ENCODE measurements at regions not wholly inside any gene's neighbourhood (a gene's known extent, or its start where the extent isn't known, plus 50 kb on each side); places are given as distances from the start of the nearest gene placed in this dataset.

DNA sequence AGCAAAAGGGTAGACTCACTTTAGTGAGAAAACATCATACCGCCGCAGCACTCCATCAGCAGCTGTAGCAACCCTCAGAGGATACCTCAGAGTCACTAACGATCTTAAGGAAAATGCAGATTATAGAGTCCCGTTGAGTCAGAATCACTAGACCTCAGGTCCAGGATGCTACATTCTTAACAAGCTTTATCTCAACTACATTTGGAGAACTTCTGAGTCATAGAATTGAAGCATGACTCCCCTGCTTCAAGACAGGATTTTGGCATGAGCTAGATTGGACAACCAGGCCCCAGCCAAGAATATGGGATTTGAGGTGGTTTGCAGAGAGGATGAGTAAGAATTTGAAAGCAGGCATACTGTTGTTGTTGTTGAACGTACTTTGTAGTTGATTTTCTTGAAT, 118.9 kb upstream of the UBL3 start:
- in situ Hi-C loops (cut with MboI; ENCODE audit: low sequenced_read_pairs) = no loop called here

DNA sequence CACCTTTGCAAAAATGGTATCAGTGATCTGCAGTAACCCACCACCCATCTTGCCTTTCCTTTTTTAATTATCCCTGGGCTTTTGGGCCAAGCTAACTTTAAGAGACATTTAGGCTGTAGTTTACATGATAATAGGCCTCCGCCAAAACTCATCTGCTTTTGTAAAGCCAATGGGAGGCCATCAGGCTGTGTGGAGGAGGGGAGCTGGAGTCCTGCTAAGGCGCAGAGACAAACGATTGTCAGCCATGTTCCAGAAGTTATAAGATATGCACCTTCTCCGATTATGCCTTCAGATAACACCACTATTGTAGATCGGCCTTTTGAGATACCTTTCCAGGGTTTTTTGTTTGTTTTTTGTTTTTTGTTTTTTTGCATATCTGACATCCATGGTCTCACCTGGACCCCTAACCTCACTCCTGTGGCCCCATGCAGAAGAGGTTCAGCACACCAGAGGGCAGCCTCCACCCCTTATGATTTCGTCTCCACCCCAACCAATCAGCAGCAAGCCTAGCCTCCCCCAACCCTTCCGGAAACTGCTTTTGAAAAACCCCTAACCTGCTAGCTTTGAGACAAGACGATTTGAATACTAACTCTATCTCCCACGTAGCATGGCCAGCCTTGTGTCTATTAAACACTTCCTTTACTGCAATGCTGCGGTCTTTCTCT, 113.9 kb upstream of the UBL3 start:
- in situ Hi-C loops (cut with MboI; ENCODE audit: low sequenced_read_pairs) = no loop called here

DNA sequence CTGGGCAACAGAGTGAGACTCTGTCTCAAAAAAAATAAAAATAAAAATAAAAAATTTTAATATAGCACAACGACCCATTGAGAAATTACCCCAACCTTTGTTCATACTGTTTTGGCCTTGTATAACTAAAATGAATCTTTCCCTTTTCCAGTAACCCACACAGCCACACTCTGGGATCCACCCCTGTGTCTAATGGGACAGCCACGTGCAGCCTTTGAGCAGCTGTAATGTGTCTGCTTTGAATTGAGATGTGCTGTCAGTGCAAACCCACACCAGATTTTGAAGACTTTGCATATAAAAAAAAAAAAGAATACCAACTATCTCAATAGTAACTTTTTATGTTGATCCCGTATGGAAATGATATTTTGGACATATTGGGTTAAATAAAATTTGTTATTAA, 112.7 kb upstream of the UBL3 start:
- in situ Hi-C loops (cut with MboI; ENCODE audit: low sequenced_read_pairs) = no loop called here

DNA sequence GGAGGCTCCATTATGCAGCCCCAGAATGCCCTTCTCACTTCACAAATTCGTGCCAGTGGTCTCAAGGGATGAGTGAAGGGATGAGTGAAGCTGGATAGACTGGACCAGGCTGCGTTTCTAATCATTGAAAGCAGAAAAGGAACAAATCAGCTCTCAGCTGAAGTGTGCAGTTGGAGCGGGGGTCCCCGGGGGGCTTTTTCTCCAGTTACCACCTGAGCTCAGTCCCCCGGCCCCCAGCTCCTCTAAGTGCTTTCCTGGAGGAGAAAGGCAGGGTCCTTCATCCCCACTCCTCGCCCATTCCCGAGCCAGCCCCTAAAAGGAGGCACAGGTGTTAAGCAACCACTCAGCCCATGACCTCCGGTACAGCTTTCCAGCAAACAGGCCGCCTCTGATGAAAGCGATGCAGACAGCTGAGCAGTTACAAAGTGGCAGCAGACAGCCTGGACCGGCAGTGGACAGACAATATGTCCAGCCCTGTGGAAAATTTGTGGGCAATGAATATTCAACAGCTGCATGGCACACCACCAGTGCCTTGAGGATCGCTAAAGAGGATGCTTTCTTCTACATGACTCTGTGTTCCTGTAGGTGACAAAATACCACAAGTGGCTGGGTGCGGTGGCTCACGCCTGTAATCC, 110.7 kb upstream of the UBL3 start:
- in situ Hi-C loops (cut with MboI; ENCODE audit: low sequenced_read_pairs) = no loop called here

DNA sequence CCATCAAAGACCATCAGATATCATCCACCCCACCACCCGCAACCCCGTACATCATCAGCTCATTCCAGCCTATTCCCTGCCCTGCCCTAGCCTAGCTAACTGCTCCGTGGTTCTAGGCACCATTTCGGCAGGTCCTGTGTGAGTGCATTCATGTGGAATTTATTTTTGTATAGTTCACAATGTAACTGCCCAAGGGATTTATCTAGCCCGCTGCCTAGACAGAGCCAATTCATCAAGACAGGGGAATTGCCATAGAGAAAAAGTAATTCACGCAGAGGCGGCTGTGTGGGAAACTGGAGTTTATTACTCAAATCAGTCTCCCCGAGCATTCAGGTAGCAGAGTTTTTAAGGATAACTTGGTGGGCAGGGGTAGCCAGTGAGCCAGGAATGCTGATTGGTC, 109.2 kb upstream of the UBL3 start:
- in situ Hi-C loops (cut with MboI; ENCODE audit: low sequenced_read_pairs) = no loop called here

DNA sequence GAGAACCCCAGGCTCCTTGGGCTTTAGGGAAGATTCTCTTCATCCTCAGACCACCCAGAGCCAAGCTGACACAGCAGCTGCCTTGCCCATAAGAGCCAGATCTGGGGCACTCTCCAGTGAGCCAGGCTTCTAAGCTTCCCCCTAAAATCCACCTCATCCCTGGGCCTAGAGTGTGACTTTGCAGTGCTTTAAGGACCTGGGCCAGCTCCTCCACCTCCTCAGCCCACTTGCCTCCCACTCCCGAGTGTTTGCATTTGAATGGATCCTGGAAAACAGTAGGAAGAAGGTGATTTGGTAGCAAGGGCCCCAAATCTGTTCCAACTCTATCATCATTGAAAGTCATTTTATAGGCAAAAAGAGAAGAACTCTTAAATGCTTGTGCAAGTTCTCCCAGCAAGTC, 108.7 kb upstream of the UBL3 start:
- in situ Hi-C loops (cut with MboI; ENCODE audit: low sequenced_read_pairs) = no loop called here

DNA sequence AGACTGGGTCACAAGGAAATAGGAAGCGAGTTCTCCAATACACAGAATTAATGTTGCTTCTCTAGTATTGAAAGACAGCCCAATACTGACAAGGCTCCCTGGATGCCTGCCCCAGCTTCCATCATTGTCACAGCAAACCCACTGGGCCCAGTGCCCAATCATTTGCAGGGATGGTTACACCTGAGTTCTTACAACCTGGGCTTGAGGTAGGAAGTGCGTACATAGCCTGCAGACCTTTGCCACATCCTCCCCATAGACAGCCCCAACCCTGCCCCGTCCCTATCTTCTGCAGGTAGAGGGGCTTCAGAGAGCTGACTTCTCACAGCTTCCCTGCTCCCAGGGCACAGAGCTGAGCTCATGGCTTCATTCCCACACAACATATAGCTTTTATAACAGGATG, 108.1 kb upstream of the UBL3 start:
- in situ Hi-C loops (cut with MboI; ENCODE audit: low sequenced_read_pairs) = no loop called here

DNA sequence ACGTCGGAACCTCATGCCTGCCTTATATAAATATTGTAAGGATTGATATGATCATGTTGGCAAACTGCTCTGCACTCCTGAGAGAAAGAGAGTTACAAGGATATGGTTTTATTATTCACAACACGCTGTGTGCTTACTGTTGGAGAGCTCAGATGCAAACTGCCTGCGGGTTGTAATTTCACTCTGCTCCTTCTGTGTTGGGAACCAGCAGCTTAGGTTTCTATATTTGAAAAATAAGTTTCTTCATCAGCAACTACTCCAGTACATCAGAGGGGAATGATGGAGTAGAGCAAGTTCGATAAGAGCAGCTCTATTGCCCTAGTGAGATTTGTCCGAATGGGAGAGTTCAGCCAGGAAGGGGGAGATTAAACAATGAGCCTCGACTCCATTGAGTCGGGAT, 106.9 kb upstream of the UBL3 start:
- in situ Hi-C loops (cut with MboI; ENCODE audit: low sequenced_read_pairs) = no loop called here

DNA sequence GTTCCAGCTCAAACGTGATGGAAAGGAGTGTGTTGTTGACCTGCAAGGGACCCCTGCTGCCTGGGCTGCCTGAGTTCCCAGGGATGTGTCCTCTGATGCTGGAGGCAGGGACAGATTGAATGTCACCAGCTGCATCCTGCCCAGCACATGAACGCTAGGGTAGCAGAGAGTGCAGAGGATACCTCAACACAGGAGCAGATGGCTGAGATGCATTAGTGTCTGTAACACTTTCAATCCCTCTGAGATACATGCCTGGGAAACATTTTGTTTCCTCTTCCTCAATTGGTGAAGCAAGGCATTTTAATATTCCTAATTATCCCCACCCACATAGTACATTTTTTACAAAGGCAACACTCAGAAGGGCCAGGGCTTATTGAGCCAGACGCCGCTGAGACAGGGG, 106.4 kb upstream of the UBL3 start:
- in situ Hi-C loops (cut with MboI; ENCODE audit: low sequenced_read_pairs) = no loop called here

DNA sequence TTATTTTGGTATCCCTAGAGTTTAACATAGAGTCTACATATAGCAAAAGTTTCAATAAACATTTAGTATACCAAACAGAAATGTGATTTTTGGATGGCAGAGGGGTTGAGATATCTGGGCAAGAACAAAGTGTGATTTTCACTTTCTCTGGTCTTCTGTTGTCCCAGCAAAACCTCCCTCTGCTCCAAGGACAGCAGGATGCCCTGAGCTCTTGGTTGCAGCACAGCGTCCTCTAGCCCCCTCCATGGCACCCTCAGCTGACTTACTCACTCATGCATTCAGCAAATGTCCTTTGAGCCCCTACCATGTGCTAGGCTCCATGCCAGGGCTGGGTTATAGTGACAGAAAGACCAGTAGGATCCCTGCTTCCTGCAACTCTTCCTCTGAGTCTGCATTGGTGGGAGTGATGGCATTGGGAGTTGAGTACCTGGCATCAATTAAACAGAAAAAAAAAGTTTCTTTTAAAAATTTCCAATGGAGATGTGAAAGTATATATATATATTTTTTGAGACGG, 104.8 kb upstream of the UBL3 start:
- in situ Hi-C loops (cut with MboI; ENCODE audit: low sequenced_read_pairs) = no loop called here

DNA sequence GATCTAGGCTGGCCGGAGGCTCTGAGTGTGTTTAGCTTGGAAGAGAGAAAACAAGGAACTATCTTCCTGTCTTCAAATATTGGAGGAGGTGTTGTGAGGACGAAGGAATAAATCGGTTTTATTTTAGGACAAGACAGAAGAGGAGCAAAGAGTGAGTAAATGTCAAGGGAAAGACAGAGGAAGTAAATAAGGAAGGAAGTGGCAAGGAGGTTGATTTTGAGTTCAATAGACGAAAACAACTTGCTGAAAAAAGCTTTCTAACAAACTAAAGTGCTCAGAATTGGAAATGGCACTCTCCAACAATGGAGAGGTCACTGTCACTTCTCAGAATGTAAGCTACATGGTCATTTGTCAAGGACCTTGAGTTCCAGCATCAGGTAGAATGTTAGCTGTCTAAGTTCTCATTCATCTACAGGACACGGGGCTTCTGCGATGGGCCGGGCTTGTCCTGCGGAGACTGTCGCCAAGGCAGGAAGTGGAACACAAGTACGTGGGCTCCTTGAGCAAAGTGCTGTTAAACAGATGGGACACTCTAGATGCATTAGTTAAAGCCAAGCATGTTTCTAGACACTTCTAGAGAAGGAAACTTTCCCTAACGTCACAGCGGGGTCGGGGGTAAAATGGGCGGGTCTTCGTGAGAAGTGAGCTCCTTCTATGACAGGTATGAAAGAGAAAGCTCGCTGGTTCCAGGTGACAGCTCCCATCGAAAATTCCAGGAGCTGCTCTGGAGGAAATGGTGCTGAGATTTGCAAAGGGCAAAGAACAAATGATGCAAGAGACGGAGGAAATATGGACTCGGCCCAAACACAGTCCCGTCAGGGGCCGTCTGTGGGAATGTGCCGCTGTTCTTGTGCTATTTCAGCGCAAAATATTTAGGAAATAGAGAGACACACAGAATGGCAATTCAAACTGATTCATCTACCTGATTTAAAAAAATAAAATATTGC, 103.9 kb upstream of the UBL3 start:
- in situ Hi-C loops (cut with MboI; ENCODE audit: low sequenced_read_pairs) = no loop called here

DNA sequence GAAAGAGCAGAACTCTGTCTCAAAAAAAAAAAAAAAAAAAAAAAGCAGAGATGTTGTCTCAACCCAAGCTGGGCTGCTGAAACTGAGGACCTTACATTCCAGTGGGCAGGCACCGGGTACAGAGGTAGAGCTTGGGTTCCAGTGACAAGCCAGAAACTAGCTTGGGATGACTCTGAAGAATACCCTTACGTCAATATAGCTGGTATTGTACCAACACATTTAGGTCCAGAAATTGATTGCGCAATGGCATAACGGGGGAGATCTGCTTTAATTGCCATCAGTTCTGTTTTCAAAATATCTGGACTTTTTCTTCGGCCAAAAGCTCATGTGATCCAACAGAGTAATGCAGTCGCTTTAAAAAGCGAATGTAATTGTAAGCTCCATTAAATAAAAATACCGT, 103.1 kb upstream of the UBL3 start:
- in situ Hi-C loops (cut with MboI; ENCODE audit: low sequenced_read_pairs) = no loop called here

DNA sequence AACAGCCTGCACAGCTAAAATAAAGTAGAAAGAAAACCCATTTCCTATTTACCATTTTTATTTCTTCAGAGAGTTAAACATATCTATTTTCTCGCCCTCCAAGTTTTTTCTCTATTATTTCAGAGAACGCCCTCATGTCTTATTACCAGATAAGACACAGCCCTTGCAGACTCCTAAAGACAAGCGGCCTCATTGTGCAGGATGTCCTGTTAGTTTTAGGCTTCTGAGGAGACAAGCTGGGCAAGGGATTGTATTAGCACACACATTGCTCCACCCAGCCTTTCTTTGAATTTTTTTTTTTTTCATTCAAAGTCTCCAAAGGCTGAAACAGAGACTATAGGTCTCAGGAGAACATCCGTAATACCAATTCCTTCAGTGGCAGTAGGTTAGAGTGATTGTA, 101.8 kb upstream of the UBL3 start:
- in situ Hi-C loops (cut with MboI; ENCODE audit: low sequenced_read_pairs) = no loop called here

DNA sequence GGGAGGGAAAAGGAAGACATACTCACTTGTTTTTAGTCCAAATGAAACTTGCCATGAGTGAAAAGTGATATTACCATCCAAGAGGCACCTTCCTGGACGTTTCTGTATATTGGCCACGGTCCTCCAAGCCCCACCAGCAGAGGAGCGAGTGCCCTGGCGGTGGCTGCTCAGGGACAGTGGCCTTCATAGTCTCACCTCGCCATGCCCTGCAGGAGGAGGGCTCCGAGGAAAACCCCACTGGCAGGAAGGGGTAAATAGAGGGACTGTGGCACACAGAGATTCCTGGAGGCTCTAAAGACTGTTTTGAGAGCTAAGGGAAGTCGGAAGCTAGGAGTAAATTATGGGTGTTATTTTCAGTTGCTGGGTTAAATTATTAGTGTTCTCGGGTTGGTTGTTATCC, 98.4 kb upstream of the UBL3 start:
- in situ Hi-C loops (cut with MboI; ENCODE audit: low sequenced_read_pairs) = no loop called here

DNA sequence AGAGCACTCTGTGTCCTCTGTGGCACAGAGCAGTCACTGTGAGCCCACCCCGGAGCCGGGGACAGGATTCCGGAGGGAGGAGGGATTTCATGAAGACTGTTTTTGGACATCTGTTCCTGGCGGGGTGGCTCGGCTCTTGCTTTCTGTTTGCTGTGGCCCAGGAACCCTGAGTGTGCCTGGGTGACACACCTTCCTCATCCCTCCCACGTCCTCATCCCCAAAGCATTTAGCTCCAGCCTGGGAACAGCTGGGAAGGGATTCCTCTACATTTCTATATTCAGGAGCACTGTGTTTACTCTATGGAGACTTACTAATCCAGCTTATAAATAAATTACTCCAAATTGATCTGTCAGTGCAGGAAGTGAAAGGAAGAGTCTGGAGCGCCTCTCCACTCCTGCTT, 97.8 kb upstream of the UBL3 start:
- in situ Hi-C loops (cut with MboI; ENCODE audit: low sequenced_read_pairs) = no loop called here

DNA sequence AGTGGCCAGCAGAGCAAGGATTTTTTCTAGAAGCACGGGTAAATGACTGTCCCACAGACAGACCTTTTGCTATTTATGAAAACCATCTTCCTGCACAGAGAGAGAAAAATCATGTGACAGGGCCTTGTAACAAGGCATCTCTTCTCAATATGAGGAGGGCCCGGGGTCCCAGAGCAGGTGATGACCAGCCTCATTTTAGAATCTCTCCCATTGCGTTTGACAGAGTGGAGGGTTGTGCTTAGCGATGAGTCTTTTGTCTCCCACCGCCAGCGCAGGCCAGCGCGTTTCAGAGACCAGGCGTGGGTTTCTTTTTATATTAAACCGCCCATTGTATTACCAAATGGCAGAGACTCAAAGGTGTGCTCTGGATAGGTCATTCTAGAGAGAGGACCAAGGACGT, 97.4 kb upstream of the UBL3 start:
- in situ Hi-C loops (cut with MboI; ENCODE audit: low sequenced_read_pairs) = no loop called here

DNA sequence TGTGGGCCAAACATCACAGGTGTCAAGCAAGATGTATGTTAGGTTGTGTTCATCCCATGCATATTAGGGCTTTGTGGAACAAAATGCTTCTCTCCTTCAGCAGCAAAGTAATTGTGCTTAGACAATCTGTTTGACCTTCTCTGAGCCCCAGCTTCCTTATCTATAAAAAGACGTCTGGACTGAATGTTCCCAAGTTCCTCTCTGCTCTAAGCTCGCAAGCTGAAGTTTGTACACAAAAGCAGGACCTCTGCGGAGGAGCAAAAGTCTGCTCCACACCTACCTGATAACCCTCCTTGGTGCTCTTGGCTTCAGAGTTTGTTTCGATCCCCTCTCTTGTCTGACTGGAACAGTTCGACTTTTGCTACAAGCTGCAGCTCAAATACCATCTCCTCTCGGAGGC, 95.7 kb upstream of the UBL3 start:
- in situ Hi-C loops (cut with MboI; ENCODE audit: low sequenced_read_pairs) = no loop called here

DNA sequence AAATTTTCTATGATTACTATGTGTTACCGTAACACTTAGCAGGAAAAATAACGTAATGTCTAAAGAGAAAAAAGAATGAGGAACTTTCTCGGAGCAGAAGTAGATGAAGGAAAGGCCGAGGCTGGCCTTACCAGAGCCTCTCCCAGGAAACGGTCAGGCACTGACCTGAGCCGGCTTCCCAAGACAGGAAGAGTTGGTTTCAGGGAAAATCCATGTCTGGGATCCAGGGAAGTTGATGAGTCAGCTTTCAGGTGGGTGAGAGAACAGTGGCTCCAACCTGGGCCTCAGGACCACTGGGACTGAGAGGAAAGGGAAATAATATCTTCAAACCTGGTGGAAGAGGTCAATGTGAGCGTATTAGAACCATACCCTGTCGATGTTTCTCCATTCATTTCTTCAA, 93.3 kb upstream of the UBL3 start:
- in situ Hi-C loops (cut with MboI; ENCODE audit: low sequenced_read_pairs) = no loop called here

DNA sequence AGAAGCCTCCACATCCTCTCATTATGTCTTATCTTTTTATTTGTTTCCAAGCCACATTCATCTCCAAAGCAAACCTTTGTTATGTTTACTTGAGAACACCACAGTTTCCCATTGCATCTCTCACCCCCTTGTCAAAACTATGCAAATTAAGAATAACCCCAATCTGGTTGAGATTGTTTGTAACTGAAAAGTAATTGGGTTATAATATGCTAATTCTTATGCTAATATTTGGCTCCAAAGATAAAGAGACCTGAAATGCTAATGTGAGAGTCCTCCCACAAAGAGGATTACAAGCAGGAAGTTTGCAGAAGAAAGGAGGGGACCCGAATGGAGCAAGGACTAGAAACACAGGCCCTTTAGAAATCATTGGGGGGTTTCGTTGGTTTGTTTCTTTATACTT, 92.9 kb upstream of the UBL3 start:
- in situ Hi-C loops (cut with MboI; ENCODE audit: low sequenced_read_pairs) = no loop called here

DNA sequence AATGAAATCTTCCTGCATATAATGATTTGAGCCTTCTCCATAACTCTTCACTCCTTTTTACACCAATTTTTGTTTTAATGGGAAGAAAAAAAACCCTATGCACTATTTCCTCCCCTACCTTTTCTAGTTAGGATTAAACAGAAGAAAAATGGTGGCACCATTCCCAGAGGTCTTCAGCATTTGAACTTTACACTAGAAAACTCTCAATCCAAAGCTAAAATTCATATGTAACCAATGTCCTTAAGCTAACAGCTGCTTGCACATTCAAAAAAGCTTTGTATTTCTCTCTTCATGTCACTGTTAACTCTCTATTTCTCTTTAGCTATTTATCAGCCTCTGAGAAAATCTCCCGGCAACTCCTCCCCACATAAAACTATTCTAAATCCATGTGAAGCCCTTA, 90.3 kb upstream of the UBL3 start:
- in situ Hi-C loops (cut with MboI; ENCODE audit: low sequenced_read_pairs) = no loop called here

DNA sequence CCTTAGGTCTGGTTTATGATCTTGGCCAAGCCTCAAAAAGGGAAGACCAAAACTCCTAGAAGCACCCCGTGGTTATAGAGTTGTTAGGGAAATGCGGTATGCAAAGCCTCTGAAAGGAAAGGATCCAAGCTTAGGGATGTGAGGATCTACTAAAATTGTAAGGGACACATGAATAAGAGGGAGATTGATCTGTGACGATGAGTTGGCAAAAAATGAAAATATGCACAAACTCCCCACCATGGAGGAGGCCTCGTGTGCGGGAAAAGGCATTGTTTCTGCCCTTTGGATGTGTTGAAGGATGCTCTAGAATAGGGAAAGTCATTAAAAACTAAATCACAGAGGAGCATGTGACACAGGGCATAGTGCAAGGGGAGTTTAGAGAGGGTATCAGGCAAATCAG, 88.7 kb upstream of the UBL3 start:
- in situ Hi-C loops (cut with MboI; ENCODE audit: low sequenced_read_pairs) = no loop called here

DNA sequence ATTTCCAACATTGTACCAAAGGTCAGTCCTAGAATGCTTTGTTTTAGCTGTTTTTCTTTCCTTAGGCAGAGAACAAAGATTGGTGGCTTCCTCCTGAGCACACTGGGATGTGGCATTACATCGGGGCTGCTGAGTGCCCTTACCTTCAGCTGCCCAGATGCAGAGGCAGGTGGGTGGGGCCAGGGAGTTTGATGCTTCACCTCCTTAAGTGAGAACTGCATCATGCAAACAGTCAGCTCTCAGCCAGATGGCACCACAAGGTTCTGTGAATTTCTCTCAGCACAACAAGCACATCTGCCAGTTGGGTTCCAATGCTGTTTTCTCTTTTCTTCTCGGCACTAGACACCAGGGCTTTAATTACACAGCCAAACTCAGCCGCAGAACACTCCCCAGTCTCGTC, 87.4 kb upstream of the UBL3 start:
- in situ Hi-C loops (cut with MboI; ENCODE audit: low sequenced_read_pairs) = no loop called here

All from HL-60/S4 (cell line).